Spleen (tissue), 11 donors: ENCODE measurements at regions not wholly inside any gene's neighbourhood (a gene's known extent, or its start where the extent isn't known, plus 50 kb on each side); places are given as distances from the start of the nearest gene placed in this dataset.

ENCODE experiments used
- DNase-seq: peaks from one replicate; pipeline ENCODE4 v3.0.0-alpha.2; 2020
- H3K27ac ChIP-seq, 8 donors: fragments of 200-600 bp; sonication (generic) in 7 of 8; 1 replicate in 4 of 8; 2 replicates in 4 of 8; pipeline versions ENCODE4 v1.5.0 to v1.8.0; 2016 to 2021; ENCODE audit warnings: inconsistent platforms in 4 of 8, mild to moderate bottlenecking in 4 of 8, moderate library complexity in 1 of 8
- H3K27me3 ChIP-seq, 7 donors: fragments of 200-600 bp; sonication (generic) in 6 of 7; replicated peaks in 1 of 7; 1 replicate in 4 of 7; 2 replicates in 3 of 7; pipeline versions ENCODE4 v1.5.0 to v1.8.0; 2016 to 2021; ENCODE audit warnings: inconsistent platforms in 3 of 7, mild to moderate bottlenecking in 1 of 7
- H3K36me3 ChIP-seq, 6 donors: fragments of 200-600 bp; sonication (generic) in 5 of 6; 1 replicate in 4 of 6; 2 replicates in 2 of 6; pipeline versions ENCODE4 v1.5.0 to v1.8.0; 2016 to 2021; ENCODE audit warnings: inconsistent platforms in 2 of 6
- H3K4me1 ChIP-seq, 6 donors: fragments of 200-600 bp; sonication (generic) in 5 of 6; 1 replicate in 3 of 6; 2 replicates in 3 of 6; pipeline versions ENCODE4 v1.5.0 to v1.8.0; 2016 to 2021; ENCODE audit warnings: inconsistent platforms in 3 of 6
- H3K4me3 ChIP-seq, 8 donors: fragments of 200-600 bp; sonication (generic) in 7 of 8; 1 replicate in 4 of 8; 2 replicates in 4 of 8; pipeline versions ENCODE4 v1.5.0 to v1.8.0; 2016 to 2021; ENCODE audit warnings: inconsistent platforms in 4 of 8, mild to moderate bottlenecking in 4 of 8, moderate library complexity in 2 of 8
- H3K9me3 ChIP-seq, 8 donors: fragments of 200-600 bp; sonication (generic) in 7 of 8; 1 replicate in 4 of 8; 2 replicates in 4 of 8; pipeline versions ENCODE4 v1.5.0 to v1.8.0; 2016 to 2021; ENCODE audit warnings: inconsistent platforms in 4 of 8
- POLR2A ChIP-seq, 3 donors: fragments of 450-650 bp; IDR thresholded peaks; one replicate each; pipeline ENCODE4 v1.5.1; 2017; ENCODE audit warnings: antibody characterized with exemption in 3 of 3, mild to moderate bottlenecking in 1 of 3
- POLR2AphosphoS5 ChIP-seq, 3 donors: sonication (generic); formaldehyde crosslinking; IDR thresholded peaks; one replicate each; pipeline ENCODE4 v1.5.1; 2017; ENCODE audit warnings: antibody characterized with exemption in 3 of 3
- WGBS, 5 donors: extraction: QIAGEN DNeasy Blood & Tissue Kit in 3 of 5; methylation state at CpG; one replicate each; pipeline versions ENCODE4 v1.1.5 to v1.1.7; 2013 to 2018; 5-methylcytosine and 5-hydroxymethylcytosine counted together
- intact Hi-C: fragments of 100-400 bp; cut with DNase I; formaldehyde crosslinking; loops from one replicate; pipeline ENCODE4 v1.15.0; 2023; ENCODE audit warnings: low total_unique reads
- TF ChIP-seq, protein P1 (sequence below), 11 experiments: fragments of 200-600 bp in 7 of 11; fragments of 450-650 bp in 4 of 11; sonication (generic) in 4 of 11; IDR thresholded peaks in 8 of 11; conservative IDR thresholded peaks in 3 of 11; 1 replicate in 7 of 11; 2 replicates in 4 of 11; pipeline versions ENCODE4 v1.4.0 to v1.8.0; 2016 to 2021; ENCODE audit warnings: antibody characterized with exemption in 11 of 11, inconsistent platforms in 4 of 11, mild to moderate bottlenecking in 1 of 11
- donor health status: healthy with polysubstance abuse.
- donor health status: DM: no; HTN: no; CAD: no; lungs with moderate emphysema.
- donor health status: DM: no; HTN: no; CAD: no.
- donor health status: Bipolar disorder and iron deficiency.
- donor health status: healthy.
- donor health status: DM: no; HTN: no; CAD: no.
- donor health status: DM: yes; HTN: yes; CAD: no.

DNA sequence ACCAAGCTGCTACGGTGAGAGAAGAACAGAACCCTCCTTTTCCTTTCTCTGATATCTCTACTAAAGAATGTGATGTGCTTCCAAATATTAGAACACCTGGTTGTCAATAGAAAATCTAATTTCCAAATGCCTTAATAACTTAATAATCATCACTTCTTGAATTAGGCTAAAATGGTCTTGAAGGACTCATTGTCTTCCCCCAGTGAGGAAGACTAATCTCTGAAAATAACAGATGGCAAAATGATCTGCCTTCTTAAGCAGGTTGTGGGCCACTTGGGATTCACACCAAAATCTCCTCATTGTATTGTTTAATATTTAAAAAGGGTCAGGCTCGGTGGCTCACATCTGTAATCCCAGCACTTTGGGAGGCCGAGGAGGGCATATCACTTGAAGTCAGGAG lies 805.9 kb upstream of the AUTS2 start:
- H3K27ac ChIP-seq = no peak overlapping the region
- TF ChIP-seq, protein P1, sequence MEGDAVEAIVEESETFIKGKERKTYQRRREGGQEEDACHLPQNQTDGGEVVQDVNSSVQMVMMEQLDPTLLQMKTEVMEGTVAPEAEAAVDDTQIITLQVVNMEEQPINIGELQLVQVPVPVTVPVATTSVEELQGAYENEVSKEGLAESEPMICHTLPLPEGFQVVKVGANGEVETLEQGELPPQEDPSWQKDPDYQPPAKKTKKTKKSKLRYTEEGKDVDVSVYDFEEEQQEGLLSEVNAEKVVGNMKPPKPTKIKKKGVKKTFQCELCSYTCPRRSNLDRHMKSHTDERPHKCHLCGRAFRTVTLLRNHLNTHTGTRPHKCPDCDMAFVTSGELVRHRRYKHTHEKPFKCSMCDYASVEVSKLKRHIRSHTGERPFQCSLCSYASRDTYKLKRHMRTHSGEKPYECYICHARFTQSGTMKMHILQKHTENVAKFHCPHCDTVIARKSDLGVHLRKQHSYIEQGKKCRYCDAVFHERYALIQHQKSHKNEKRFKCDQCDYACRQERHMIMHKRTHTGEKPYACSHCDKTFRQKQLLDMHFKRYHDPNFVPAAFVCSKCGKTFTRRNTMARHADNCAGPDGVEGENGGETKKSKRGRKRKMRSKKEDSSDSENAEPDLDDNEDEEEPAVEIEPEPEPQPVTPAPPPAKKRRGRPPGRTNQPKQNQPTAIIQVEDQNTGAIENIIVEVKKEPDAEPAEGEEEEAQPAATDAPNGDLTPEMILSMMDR (IDR thresholded peaks at IDR 0.05 in 8 of 11, conservative IDR thresholded peaks at IDR 0.05 in 3 of 11) = no peak
- TF ChIP-seq POLR2AphosphoS5 (IDR thresholded peaks at IDR 0.05) (no peak), POLR2A (IDR thresholded peaks at IDR 0.05) (no peak)
- intact Hi-C loops = no loop called here

DNA sequence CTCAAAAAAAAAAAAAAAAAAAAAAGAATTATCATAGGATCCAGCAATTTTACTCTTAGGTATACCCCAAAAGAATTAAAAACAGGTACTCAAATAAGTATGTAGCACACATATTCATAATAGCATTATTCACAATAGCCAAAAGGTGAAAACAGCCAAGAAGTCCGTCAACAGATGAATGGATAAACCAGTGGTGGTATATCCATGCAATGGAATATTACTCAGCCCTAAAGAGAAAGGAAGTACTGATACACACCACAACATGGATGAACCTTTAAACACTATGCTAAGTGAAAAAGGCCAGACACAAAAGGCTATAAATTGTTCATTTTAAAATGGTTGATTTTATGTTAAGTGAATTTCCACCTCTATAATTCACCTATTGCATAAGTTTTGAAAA lies 804.8 kb upstream of the AUTS2 start:
- intact Hi-C loops = no loop called here
- Histone ChIP-seq H3K4me3 (no peak overlapping the region), H3K9me3 (peaks cover 0 to 21% (median 9%) of the 10 kb centered on the region in 8 donors), H3K27ac (no peak overlapping the region), H3K27me3 (no peaks in the 10 kb centered on the region), H3K36me3 (no peaks in the 10 kb centered on the region), H3K4me1 (no peaks in the 10 kb centered on the region)
- DNase-seq = no peak
- 89 to 95% (median 91%) methylated on average over 1 of the region's 1 CpG for WGBS, 5 donors
- TF ChIP-seq, protein P1 (IDR thresholded peaks at IDR 0.05 in 8 of 11, conservative IDR thresholded peaks at IDR 0.05 in 3 of 11) = no peak
- TF ChIP-seq POLR2A (IDR thresholded peaks at IDR 0.05) (no peak), POLR2AphosphoS5 (IDR thresholded peaks at IDR 0.05) (no peak)

More for the DNA sequence above, 805.9 kb upstream of the AUTS2 start:
- H3K9me3 ChIP-seq = peaks cover 0 to 17% (median 9%) of the 10 kb centered on the region in 8 donors
- H3K27me3 ChIP-seq = no peaks in the 10 kb centered on the region
- DNase-seq = no peak
- 53 to 80% (median 62%) methylated on average over 3 of the region's 3 CpGs for WGBS, 5 donors
- H3K36me3 ChIP-seq = no peaks in the 10 kb centered on the region
- H3K4me1 ChIP-seq = no peaks in the 10 kb centered on the region
- H3K4me3 ChIP-seq = no peak overlapping the region

DNA sequence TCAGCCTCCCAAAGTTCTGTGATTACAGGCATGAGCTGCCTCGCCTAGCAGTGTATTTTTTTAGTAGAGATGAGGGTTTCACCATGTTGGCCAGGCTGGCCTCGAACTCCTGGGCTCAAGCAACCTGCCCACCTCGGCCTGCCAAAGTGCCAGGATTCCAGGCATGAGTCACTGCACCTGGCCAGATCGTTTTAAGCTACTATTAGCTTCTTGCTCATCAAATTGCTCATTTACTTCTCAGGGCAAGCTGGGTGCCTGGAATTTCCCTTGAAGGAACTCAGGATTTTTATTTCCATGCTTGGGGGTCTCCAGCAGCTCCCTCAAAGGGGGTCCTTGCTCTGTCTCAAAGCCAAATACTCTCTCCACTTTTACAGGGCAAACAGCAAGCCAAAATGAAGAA lies 798.0 kb upstream of the AUTS2 start:
- peaks cover 0 to 35% (median 0%) of the 10 kb centered on the region in 8 donors for H3K9me3 ChIP-seq
- H3K36me3 ChIP-seq = no peaks in the 10 kb centered on the region
- no peak overlapping the region for H3K4me3 ChIP-seq
- H3K27ac ChIP-seq = no peak overlapping the region
- 59 to 77% (median 67%) methylated on average over 4 of the region's 4 CpGs for WGBS, 5 donors
- peak; percentile 19 for DNase-seq
- TF ChIP-seq, protein P1 (IDR thresholded peaks at IDR 0.05 in 8 of 11, conservative IDR thresholded peaks at IDR 0.05 in 3 of 11) = no peak
- TF ChIP-seq POLR2A (IDR thresholded peaks at IDR 0.05) (no peak), POLR2AphosphoS5 (IDR thresholded peaks at IDR 0.05) (no peak)
- intact Hi-C loops = no loop called here
- no peaks in the 10 kb centered on the region for H3K4me1 ChIP-seq
- H3K27me3 ChIP-seq = no peaks in the 10 kb centered on the region

DNA sequence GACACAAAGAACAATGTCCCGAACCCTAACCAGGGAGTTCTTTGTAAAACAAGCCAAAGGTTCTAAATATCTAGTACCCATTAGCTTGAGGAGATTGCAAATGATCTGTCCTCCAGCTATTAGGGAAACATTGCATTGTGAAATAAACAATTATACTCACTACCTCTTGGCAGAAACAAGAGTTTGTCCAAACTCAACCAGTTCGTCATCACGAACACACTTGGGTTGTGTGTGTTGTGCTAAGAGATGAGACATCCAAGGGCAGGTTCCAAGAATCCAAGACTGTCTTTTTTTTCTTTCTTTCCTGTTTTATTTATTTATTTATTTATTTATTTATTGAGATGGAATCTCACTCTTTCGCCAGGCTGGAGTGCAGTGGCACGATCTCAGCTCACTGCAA lies 793.1 kb upstream of the AUTS2 start:
- Histone ChIP-seq H3K4me3 (no peak overlapping the region), H3K36me3 (no peaks in the 10 kb centered on the region), H3K27me3 (no peaks in the 10 kb centered on the region), H3K27ac (no peak overlapping the region), H3K4me1 (no peaks in the 10 kb centered on the region), H3K9me3 (peaks cover 0 to 46% (median 0%) of the 10 kb centered on the region in 8 donors)
- no peak for TF ChIP-seq POLR2AphosphoS5 (IDR thresholded peaks at IDR 0.05)
- TF ChIP-seq POLR2A (IDR thresholded peaks at IDR 0.05) = no peak
- TF ChIP-seq, protein P1 (IDR thresholded peaks at IDR 0.05 in 8 of 11, conservative IDR thresholded peaks at IDR 0.05 in 3 of 11) = no peak
- no peak for DNase-seq
- intact Hi-C loops = no loop called here
- WGBS, 5 donors = 92 to 94% (median 93%) methylated on average over 5 of the region's 5 CpGs
